ENCODE measurements at regions not wholly inside any gene's neighbourhood (a gene's known extent, or its start where the extent isn't known, plus 50 kb on each side); places are given as distances from the start of the nearest gene placed in this dataset.

GRCh38 chr1:87265786-87266185 lies 62.9 kb upstream of the LMO4 start:
- TF ChIP-seq CTCF (conservative IDR thresholded peaks at IDR 0.05) (no peak), EZH2 (IDR thresholded peaks at IDR 0.05; ENCODE audit: low read depth) (no peak)
